ENCODE measurements at regions not wholly inside any gene's neighbourhood (a gene's known extent, or its start where the extent isn't known, plus 50 kb on each side); places are given as distances from the start of the nearest gene placed in this dataset.

DNA sequence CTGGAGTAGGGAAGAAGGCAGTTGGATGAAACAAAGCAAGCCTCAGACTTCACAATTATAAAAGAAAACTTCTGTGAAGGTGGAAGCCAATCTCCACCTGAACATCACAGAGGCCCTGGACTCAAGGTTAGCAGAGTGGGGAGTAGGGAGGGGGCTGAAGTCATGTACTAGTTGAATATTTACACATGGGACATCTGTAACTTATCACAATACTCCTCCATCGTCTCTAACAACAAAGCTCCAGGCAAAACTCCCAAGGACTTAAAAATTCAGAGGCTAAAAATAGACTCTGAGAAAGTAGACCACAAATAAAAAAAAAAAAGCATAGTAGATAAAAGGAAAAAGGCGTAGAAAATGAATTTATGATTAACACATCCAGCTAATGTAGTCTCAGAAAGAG, 326.3 kb upstream of the PKN2 start:
- no peaks in the 10 kb centered on the region for H3K9me3 ChIP-seq (ENCODE audit: control insufficient read depth in 2 of 2, low read length in 2 of 2)
- Mint-ChIP-seq H3K27ac (no peak overlapping the region), H3K36me3 (no peaks in the 10 kb centered on the region), H3K4me3 (no peak overlapping the region), H3K4me1 (no peaks in the 10 kb centered on the region), H3K27me3 (no peaks in the 10 kb centered on the region), H3K9me3 (peaks cover 0 to 3% (median 1%) of the 10 kb centered on the region in 7 donors)
- DNase-seq (no peak), ATAC-seq (ENCODE audit: low read depth in 2 of 2) (no peak)
- H3K27ac ChIP-seq (ENCODE audit: insufficient read depth, low read length, poor library complexity, severe bottlenecking) = no peak overlapping the region
- no peaks in the 10 kb centered on the region for H3K4me1 ChIP-seq (ENCODE audit: control insufficient read depth, insufficient read depth, low read length, poor library complexity, severe bottlenecking)
- no peaks in the 10 kb centered on the region for H3K36me3 ChIP-seq (ENCODE audit: control insufficient read depth, insufficient read depth, low read length)
- no peak overlapping the region for H3K4me3 ChIP-seq (ENCODE audit: low read depth, low read length)
- H3K27me3 ChIP-seq (ENCODE audit: control insufficient read depth, insufficient read depth, low read length) = no peaks in the 10 kb centered on the region

GRCh38 chr1:88371436-88372023, 312.5 kb upstream of the PKN2 start:
- no peak overlapping the region for H3K27ac ChIP-seq (ENCODE audit: insufficient read depth, low read length, poor library complexity, severe bottlenecking)
- no peak overlapping the region for H3K27ac Mint-ChIP-seq
- H3K9me3 Mint-ChIP-seq = peaks cover 0 to 3% (median 0%) of the 10 kb centered on the region in 7 donors
- DNase-seq (no peak), ATAC-seq (ENCODE audit: low read depth in 2 of 2) (no peak)
- H3K4me3 ChIP-seq (ENCODE audit: low read depth, low read length) = no peak overlapping the region
- H3K27me3 Mint-ChIP-seq = no peaks in the 10 kb centered on the region
- no peaks in the 10 kb centered on the region for H3K36me3 ChIP-seq (ENCODE audit: control insufficient read depth, insufficient read depth, low read length)
- H3K36me3 Mint-ChIP-seq = no peaks in the 10 kb centered on the region
- no peak overlapping the region for H3K4me3 Mint-ChIP-seq
- no peaks in the 10 kb centered on the region for H3K27me3 ChIP-seq (ENCODE audit: control insufficient read depth, insufficient read depth, low read length)
- no peaks in the 10 kb centered on the region for H3K9me3 ChIP-seq (ENCODE audit: control insufficient read depth in 2 of 2, low read length in 2 of 2)
- no peaks in the 10 kb centered on the region for H3K4me1 Mint-ChIP-seq
- no peaks in the 10 kb centered on the region for H3K4me1 ChIP-seq (ENCODE audit: control insufficient read depth, insufficient read depth, low read length, poor library complexity, severe bottlenecking)

- H3K36me3 ChIP-seq (ENCODE audit: control insufficient read depth, insufficient read depth, low read length) = no peaks in the 10 kb centered on the region
- H3K27ac ChIP-seq (ENCODE audit: insufficient read depth, low read length, poor library complexity, severe bottlenecking) = no peak overlapping the region
- no peaks in the 10 kb centered on the region for H3K9me3 ChIP-seq (ENCODE audit: control insufficient read depth in 2 of 2, low read length in 2 of 2)
- Mint-ChIP-seq H3K9me3 (no peaks in the 10 kb centered on the region), H3K4me1 (no peaks in the 10 kb centered on the region), H3K27ac (no peak overlapping the region), H3K4me3 (no peak overlapping the region), H3K27me3 (no peaks in the 10 kb centered on the region), H3K36me3 (no peaks in the 10 kb centered on the region)
- no peak for DNase-seq
- H3K4me1 ChIP-seq (ENCODE audit: control insufficient read depth, insufficient read depth, low read length, poor library complexity, severe bottlenecking) = no peaks in the 10 kb centered on the region
- no peak for ATAC-seq (ENCODE audit: low read depth in 2 of 2)
- H3K4me3 ChIP-seq (ENCODE audit: low read depth, low read length) = no peak overlapping the region
- H3K27me3 ChIP-seq (ENCODE audit: control insufficient read depth, insufficient read depth, low read length) = no peaks in the 10 kb centered on the region
These were observed 308.1 kb upstream of the PKN2 start for GRCh38 chr1:88375977-88376376.

- no peak overlapping the region for H3K27ac ChIP-seq (ENCODE audit: insufficient read depth, low read length, poor library complexity, severe bottlenecking)
- no peaks in the 10 kb centered on the region for H3K36me3 Mint-ChIP-seq
- no peaks in the 10 kb centered on the region for H3K9me3 Mint-ChIP-seq
- ATAC-seq (ENCODE audit: low read depth in 2 of 2) = no peak
- no peaks in the 10 kb centered on the region for H3K36me3 ChIP-seq (ENCODE audit: control insufficient read depth, insufficient read depth, low read length)
- no peaks in the 10 kb centered on the region for H3K9me3 ChIP-seq (ENCODE audit: control insufficient read depth in 2 of 2, low read length in 2 of 2)
- H3K27me3 Mint-ChIP-seq = no peaks in the 10 kb centered on the region
- no peak for DNase-seq
- H3K4me1 ChIP-seq (ENCODE audit: control insufficient read depth, insufficient read depth, low read length, poor library complexity, severe bottlenecking) = no peaks in the 10 kb centered on the region
- no peaks in the 10 kb centered on the region for H3K4me1 Mint-ChIP-seq
- no peak overlapping the region for H3K4me3 ChIP-seq (ENCODE audit: low read depth, low read length)
- no peak overlapping the region for H3K4me3 Mint-ChIP-seq
- H3K27me3 ChIP-seq (ENCODE audit: control insufficient read depth, insufficient read depth, low read length) = no peaks in the 10 kb centered on the region
- no peak overlapping the region for H3K27ac Mint-ChIP-seq
These were observed 307.7 kb upstream of the PKN2 start for GRCh38 chr1:88376421-88376820.

GRCh38 chr1:88378560-88378959, 305.5 kb upstream of the PKN2 start:
- ATAC-seq (ENCODE audit: low read depth in 2 of 2) = no peak
- no peaks in the 10 kb centered on the region for H3K9me3 ChIP-seq (ENCODE audit: control insufficient read depth in 2 of 2, low read length in 2 of 2)
- Mint-ChIP-seq H3K9me3 (no peaks in the 10 kb centered on the region), H3K4me3 (no peak overlapping the region), H3K27ac (no peak overlapping the region), H3K36me3 (no peaks in the 10 kb centered on the region), H3K4me1 (no peaks in the 10 kb centered on the region), H3K27me3 (no peaks in the 10 kb centered on the region)
- no peak overlapping the region for H3K27ac ChIP-seq (ENCODE audit: insufficient read depth, low read length, poor library complexity, severe bottlenecking)
- no peaks in the 10 kb centered on the region for H3K36me3 ChIP-seq (ENCODE audit: control insufficient read depth, insufficient read depth, low read length)
- no peak overlapping the region for H3K4me3 ChIP-seq (ENCODE audit: low read depth, low read length)
- DNase-seq = no peak
- no peaks in the 10 kb centered on the region for H3K4me1 ChIP-seq (ENCODE audit: control insufficient read depth, insufficient read depth, low read length, poor library complexity, severe bottlenecking)
- H3K27me3 ChIP-seq (ENCODE audit: control insufficient read depth, insufficient read depth, low read length) = no peaks in the 10 kb centered on the region

DNA sequence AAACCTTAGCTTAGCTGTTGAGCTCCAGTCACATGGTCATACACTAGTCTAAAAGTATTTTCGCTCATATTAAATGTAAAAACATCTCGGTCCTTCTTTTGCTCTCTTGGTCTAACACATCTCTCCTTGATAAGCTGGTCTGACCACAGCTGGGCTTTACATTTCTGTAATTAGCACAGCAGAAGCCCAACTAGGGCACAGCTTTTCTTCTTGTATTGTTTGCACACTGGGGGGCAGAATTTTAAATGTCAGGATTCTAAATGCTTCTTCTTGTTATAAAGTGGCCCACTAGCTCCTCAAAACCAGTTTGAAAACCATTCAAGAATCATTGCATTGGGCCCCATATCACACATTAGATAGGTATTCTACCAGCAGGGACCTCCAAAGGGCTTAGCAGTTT, 289.1 kb upstream of the PKN2 start:
- no peak overlapping the region for H3K27ac Mint-ChIP-seq
- ATAC-seq (ENCODE audit: low read depth in 2 of 2) (no peak), DNase-seq (no peak)
- H3K36me3 Mint-ChIP-seq = no peaks in the 10 kb centered on the region
- no peak overlapping the region for H3K27ac ChIP-seq (ENCODE audit: insufficient read depth, low read length, poor library complexity, severe bottlenecking)
- H3K27me3 Mint-ChIP-seq = peaks cover 4% of the 10 kb centered on the region
- peaks cover 0 to 8% (median 2%) of the 10 kb centered on the region in 7 donors for H3K9me3 Mint-ChIP-seq
- H3K9me3 ChIP-seq (ENCODE audit: control insufficient read depth in 2 of 2, low read length in 2 of 2) = no peaks in the 10 kb centered on the region
- H3K4me1 ChIP-seq (ENCODE audit: control insufficient read depth, insufficient read depth, low read length, poor library complexity, severe bottlenecking) = no peaks in the 10 kb centered on the region
- H3K36me3 ChIP-seq (ENCODE audit: control insufficient read depth, insufficient read depth, low read length) = no peaks in the 10 kb centered on the region
- no peaks in the 10 kb centered on the region for H3K4me1 Mint-ChIP-seq
- no peak overlapping the region for H3K4me3 Mint-ChIP-seq
- H3K4me3 ChIP-seq (ENCODE audit: low read depth, low read length) = no peak overlapping the region
- no peaks in the 10 kb centered on the region for H3K27me3 ChIP-seq (ENCODE audit: control insufficient read depth, insufficient read depth, low read length)

DNA sequence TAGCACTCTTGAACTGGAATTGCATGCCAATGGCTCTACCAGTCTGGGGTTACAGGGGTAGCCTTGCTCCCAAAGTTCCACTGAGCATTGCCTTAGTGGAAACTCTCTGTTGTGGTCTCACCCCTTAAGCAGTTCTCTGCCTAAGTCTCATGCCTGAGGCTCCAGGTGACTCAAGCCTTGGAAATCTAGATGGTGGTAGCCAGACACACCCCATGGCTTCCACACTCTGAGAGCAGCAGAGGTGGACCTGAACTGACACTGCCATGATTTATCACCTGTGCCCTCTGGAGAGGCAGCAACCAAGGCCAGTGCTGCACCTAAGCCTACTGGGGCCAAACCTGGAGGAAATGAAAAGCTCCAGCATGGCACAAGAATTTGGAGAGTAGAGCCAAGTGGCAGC, 285.7 kb upstream of the PKN2 start:
- DNase-seq = no peak
- H3K36me3 Mint-ChIP-seq = no peaks in the 10 kb centered on the region
- Histone ChIP-seq H3K9me3 (ENCODE audit: control insufficient read depth in 2 of 2, low read length in 2 of 2) (no peaks in the 10 kb centered on the region), H3K4me1 (ENCODE audit: control insufficient read depth, insufficient read depth, low read length, poor library complexity, severe bottlenecking) (no peaks in the 10 kb centered on the region), H3K27me3 (ENCODE audit: control insufficient read depth, insufficient read depth, low read length) (no peaks in the 10 kb centered on the region), H3K27ac (ENCODE audit: insufficient read depth, low read length, poor library complexity, severe bottlenecking) (no peak overlapping the region), H3K4me3 (ENCODE audit: low read depth, low read length) (no peak overlapping the region), H3K36me3 (ENCODE audit: control insufficient read depth, insufficient read depth, low read length) (no peaks in the 10 kb centered on the region)
- no peak overlapping the region for H3K27ac Mint-ChIP-seq
- H3K4me1 Mint-ChIP-seq = no peaks in the 10 kb centered on the region
- peaks cover 0 to 8% (median 1%) of the 10 kb centered on the region in 7 donors for H3K9me3 Mint-ChIP-seq
- peak in 1 of 2 donors; percentile 20 for ATAC-seq (ENCODE audit: low read depth in 2 of 2)
- no peaks in the 10 kb centered on the region for H3K27me3 Mint-ChIP-seq
- H3K4me3 Mint-ChIP-seq = no peak overlapping the region

DNA sequence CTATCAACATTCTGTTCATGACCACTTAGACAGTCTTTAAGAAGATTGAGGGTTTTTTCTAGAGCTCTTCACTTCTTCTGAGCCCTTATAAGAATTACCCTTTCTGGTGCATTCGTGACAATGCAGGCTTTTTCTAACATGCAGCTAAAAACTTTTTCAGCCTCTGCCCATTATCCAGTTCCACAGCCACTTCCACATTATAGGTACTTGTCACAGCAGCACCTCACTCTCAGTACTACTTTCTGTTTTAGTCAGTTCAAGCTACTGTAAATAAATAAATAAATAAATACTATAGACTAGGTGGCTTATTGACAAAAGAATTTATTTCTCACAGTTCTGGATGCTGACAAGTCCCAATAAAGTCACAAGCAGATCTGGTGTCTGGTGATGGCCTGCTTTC, 284.4 kb upstream of the PKN2 start:
- DNase-seq = no peak
- no peaks in the 10 kb centered on the region for H3K4me1 ChIP-seq (ENCODE audit: control insufficient read depth, insufficient read depth, low read length, poor library complexity, severe bottlenecking)
- ATAC-seq (ENCODE audit: low read depth in 2 of 2) = no peak
- H3K36me3 Mint-ChIP-seq = no peaks in the 10 kb centered on the region
- H3K36me3 ChIP-seq (ENCODE audit: control insufficient read depth, insufficient read depth, low read length) = no peaks in the 10 kb centered on the region
- H3K4me3 ChIP-seq (ENCODE audit: low read depth, low read length) = no peak overlapping the region
- H3K9me3 Mint-ChIP-seq = peaks cover 0 to 6% (median 0%) of the 10 kb centered on the region in 7 donors
- H3K27ac Mint-ChIP-seq = no peak overlapping the region
- no peaks in the 10 kb centered on the region for H3K27me3 Mint-ChIP-seq
- H3K9me3 ChIP-seq (ENCODE audit: control insufficient read depth in 2 of 2, low read length in 2 of 2) = no peaks in the 10 kb centered on the region
- no peaks in the 10 kb centered on the region for H3K4me1 Mint-ChIP-seq
- H3K27me3 ChIP-seq (ENCODE audit: control insufficient read depth, insufficient read depth, low read length) = no peaks in the 10 kb centered on the region
- H3K4me3 Mint-ChIP-seq = no peak overlapping the region
- no peak overlapping the region for H3K27ac ChIP-seq (ENCODE audit: insufficient read depth, low read length, poor library complexity, severe bottlenecking)

Measured in CD4-positive, CD25-positive, alpha-beta regulatory T cell (primary cell).